Loucy (cell line): ENCODE measurements at regions not wholly inside any gene's neighbourhood (a gene's known extent, or its start where the extent isn't known, plus 50 kb on each side); places are given as distances from the start of the nearest gene placed in this dataset.

Experiments
- CTCF ChIP-seq: fragments of 200-600 bp; sonication (generic); conservative IDR thresholded peaks from 2 replicates; pipeline ENCODE4 v1.5.1; 2014; ENCODE audit warnings: mild to moderate bottlenecking, antibody characterized with exemption, low read length
- EZH2phosphoT487 ChIP-seq: fragments of 200-600 bp; IDR thresholded peaks from 2 replicates; pipeline ENCODE4 v1.6.1; 2018; ENCODE audit warnings: antibody characterized with exemption, mild to moderate bottlenecking, moderate library complexity, borderline replicate concordance

GRCh38 chr12:90322006-90322405 is 613.4 kb upstream of the ATP2B1 start:
- no peak for TF ChIP-seq CTCF
- no peak for TF ChIP-seq EZH2phosphoT487
